Upper lobe of left lung (tissue), 4 donors: ENCODE measurements at regions not wholly inside any gene's neighbourhood (a gene's known extent, or its start where the extent isn't known, plus 50 kb on each side); places are given as distances from the start of the nearest gene placed in this dataset.

Source experiments
- CTCF ChIP-seq, 6 experiments: fragments of 450-650 bp in 4 of 6; fragments of 200-600 bp in 2 of 6; sonication (generic) in 2 of 6; IDR thresholded peaks; one replicate each; pipeline ENCODE4 v1.5.1; 2016 to 2019; ENCODE audit warnings: antibody characterized with exemption in 6 of 6
- POLR2A ChIP-seq, 4 donors: fragments of 450-650 bp; IDR thresholded peaks; one replicate each; pipeline ENCODE4 v1.5.1; 2016 to 2017; ENCODE audit warnings: antibody characterized with exemption in 4 of 4, mild to moderate bottlenecking in 2 of 4
- POLR2AphosphoS5 ChIP-seq, 2 donors: sonication (generic); formaldehyde crosslinking; IDR thresholded peaks; one replicate each; pipeline ENCODE4 v1.5.1; 2017; ENCODE audit warnings: antibody characterized with exemption in 2 of 2

GRCh38 chr6:78222226-78222625 lies 569.4 kb downstream of the MEI4 start:
- TF ChIP-seq CTCF (IDR thresholded peaks at IDR 0.05) = no peak
- no peak for TF ChIP-seq POLR2AphosphoS5 (IDR thresholded peaks at IDR 0.05)
- no peak for TF ChIP-seq POLR2A (IDR thresholded peaks at IDR 0.05)
